ENCODE measurements at regions not wholly inside any gene's neighbourhood (a gene's known extent, or its start where the extent isn't known, plus 50 kb on each side); places are given as distances from the start of the nearest gene placed in this dataset.

GRCh38 chr6:88366672-88367071, 200.5 kb upstream of the CNR1 start:
- no peaks in the 10 kb centered on the region for H3K36me3 ChIP-seq
- peaks cover 0 to 69% (median 31%) of the 10 kb centered on the region in 4 donors for H3K4me1 ChIP-seq
- TF ChIP-seq, protein P1, sequence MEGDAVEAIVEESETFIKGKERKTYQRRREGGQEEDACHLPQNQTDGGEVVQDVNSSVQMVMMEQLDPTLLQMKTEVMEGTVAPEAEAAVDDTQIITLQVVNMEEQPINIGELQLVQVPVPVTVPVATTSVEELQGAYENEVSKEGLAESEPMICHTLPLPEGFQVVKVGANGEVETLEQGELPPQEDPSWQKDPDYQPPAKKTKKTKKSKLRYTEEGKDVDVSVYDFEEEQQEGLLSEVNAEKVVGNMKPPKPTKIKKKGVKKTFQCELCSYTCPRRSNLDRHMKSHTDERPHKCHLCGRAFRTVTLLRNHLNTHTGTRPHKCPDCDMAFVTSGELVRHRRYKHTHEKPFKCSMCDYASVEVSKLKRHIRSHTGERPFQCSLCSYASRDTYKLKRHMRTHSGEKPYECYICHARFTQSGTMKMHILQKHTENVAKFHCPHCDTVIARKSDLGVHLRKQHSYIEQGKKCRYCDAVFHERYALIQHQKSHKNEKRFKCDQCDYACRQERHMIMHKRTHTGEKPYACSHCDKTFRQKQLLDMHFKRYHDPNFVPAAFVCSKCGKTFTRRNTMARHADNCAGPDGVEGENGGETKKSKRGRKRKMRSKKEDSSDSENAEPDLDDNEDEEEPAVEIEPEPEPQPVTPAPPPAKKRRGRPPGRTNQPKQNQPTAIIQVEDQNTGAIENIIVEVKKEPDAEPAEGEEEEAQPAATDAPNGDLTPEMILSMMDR (IDR thresholded peaks at IDR 0.05), result no peak
- no peaks in the 10 kb centered on the region for H3K27me3 ChIP-seq
- no peak overlapping the region for H3K4me3 ChIP-seq
- intact Hi-C loops (cut with DNase I; ENCODE audit: low total_unique reads), result no loop called here
- no peak for DNase-seq
- peak overlapping the region; percentile 87 to 89 for H3K27ac ChIP-seq
- no peaks in the 10 kb centered on the region for H3K9me3 ChIP-seq

DNA sequence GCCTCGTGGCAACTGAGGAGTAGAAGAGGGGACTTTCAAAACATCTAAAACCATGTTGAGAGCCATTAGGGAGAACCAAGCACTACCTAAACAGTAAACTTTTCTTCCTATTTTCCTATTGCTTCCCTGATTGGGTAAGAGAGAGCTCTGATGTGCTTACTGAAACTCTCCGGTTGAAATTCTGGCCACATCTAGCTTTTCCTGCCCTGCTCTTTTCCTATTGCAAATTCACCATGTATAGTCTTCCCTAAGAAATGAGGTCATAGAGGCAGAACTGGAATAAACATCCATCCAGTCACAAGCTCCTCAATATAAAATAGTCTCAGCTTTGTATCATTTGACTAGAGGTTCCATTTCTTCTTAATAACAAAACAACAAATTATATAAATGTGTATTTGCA, 199.5 kb upstream of the CNR1 start:
- no peak for DNase-seq
- peaks cover 0 to 78% (median 31%) of the 10 kb centered on the region in 4 donors for H3K4me1 ChIP-seq
- no peaks in the 10 kb centered on the region for H3K9me3 ChIP-seq
- no peak overlapping the region for H3K4me3 ChIP-seq
- TF ChIP-seq, protein P1 (IDR thresholded peaks at IDR 0.05), result no peak
- H3K36me3 ChIP-seq, result no peaks in the 10 kb centered on the region
- H3K27ac ChIP-seq, result peak overlapping the region; percentile 87 to 89
- H3K27me3 ChIP-seq, result no peaks in the 10 kb centered on the region
- intact Hi-C loops (cut with DNase I; ENCODE audit: low total_unique reads), result no loop called here

DNA sequence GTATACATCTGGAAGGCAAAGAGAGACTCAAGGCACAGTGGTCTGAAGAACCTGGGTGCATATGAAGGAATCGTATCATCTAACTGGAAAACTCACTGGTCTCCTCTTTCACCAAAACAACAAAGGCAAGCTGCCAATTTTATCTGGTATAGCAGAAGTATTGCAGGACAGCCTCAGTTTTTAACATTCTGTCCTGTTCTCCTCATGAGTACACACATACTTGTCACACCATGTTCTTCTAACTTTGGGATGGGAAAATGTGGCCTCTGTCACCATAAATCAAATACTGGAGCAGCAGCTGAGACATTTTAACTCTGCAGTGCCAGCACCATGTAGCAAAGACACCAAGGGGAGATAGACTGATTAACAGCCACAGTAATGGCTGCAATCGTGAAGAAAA, 199.1 kb upstream of the CNR1 start:
- Histone ChIP-seq H3K9me3 (no peaks in the 10 kb centered on the region), H3K27me3 (no peaks in the 10 kb centered on the region), H3K36me3 (no peaks in the 10 kb centered on the region), H3K27ac (peak overlapping the region; percentile 87 to 89), H3K4me3 (no peak overlapping the region), H3K4me1 (peaks cover 0 to 78% (median 32%) of the 10 kb centered on the region in 4 donors)
- TF ChIP-seq, protein P1 (IDR thresholded peaks at IDR 0.05), result peak in 1 of 2 experiments; percentile 37
- intact Hi-C loops (cut with DNase I; ENCODE audit: low total_unique reads), result no loop called here
- DNase-seq, result no peak

GRCh38 chr6:88361754-88362153, 195.6 kb upstream of the CNR1 start:
- TF ChIP-seq, protein P1 (IDR thresholded peaks at IDR 0.05), result no peak
- Histone ChIP-seq H3K27ac (peak overlapping the region; percentile 38 to 45), H3K27me3 (no peaks in the 10 kb centered on the region), H3K36me3 (no peaks in the 10 kb centered on the region), H3K4me1 (peaks cover 0 to 58% (median 19%) of the 10 kb centered on the region in 4 donors), H3K4me3 (no peak overlapping the region), H3K9me3 (no peaks in the 10 kb centered on the region)
- intact Hi-C loops (cut with DNase I; ENCODE audit: low total_unique reads), result no loop called here
- DNase-seq, result no peak

GRCh38 chr6:88361298-88361697, 195.2 kb upstream of the CNR1 start:
- intact Hi-C loops (cut with DNase I; ENCODE audit: low total_unique reads), result no loop called here
- Histone ChIP-seq H3K9me3 (no peaks in the 10 kb centered on the region), H3K36me3 (no peaks in the 10 kb centered on the region), H3K4me1 (peaks cover 0 to 53% (median 17%) of the 10 kb centered on the region in 4 donors), H3K27ac (peak overlapping the region; percentile 38 to 45), H3K4me3 (no peak overlapping the region), H3K27me3 (no peaks in the 10 kb centered on the region)
- TF ChIP-seq, protein P1 (IDR thresholded peaks at IDR 0.05), result no peak
- no peak for DNase-seq
